A549 (cell line): ENCODE measurements at regions not wholly inside any gene's neighbourhood (a gene's known extent, or its start where the extent isn't known, plus 50 kb on each side); places are given as distances from the start of the nearest gene placed in this dataset.

Source experiments
- ATAC-seq, 2 experiments: fragments of 200-7000 bp in 1 of 2; fragments of >200 bp in 1 of 2; cut with Nextera tagmentation in 1 of 2; cut with Tn5 transposase in 1 of 2; 3 replicates each; pipeline versions ENCODE4 v1.8.0 to v1.9.1; 2018 to 2020; ENCODE audit warnings: mild to moderate bottlenecking in 1 of 2, moderate library complexity in 1 of 2
- CTCF ChIA-PET: fragments of 300-600 bp; sonication (Branson Sonifier 250); formaldehyde crosslinking; extraction: SDS; loops from one replicate; lab custom pipeline; 2021; ENCODE audit warnings: antibody characterized with exemption, inconsistent platforms; lab: Yijun Ruan, JAX
- POLR2A ChIA-PET: fragments of 350-600 bp; formaldehyde crosslinking; extraction: SDS; loops from one replicate; lab custom pipeline; 2021; ENCODE audit warnings: antibody characterized with exemption, inconsistent platforms; lab: Yijun Ruan, JAX
- DNase-seq, 2 experiments: peaks; one replicate each; pipeline versions ENCODE4 v3.0.0 to v3.0.0-alpha.2; 2011 to 2016; ENCODE audit warnings: low read depth in 1 of 2, low spot score in 1 of 2
- FAIRE-seq: peaks from 2 replicates; lab custom pipeline; 2011; peaks lifted over from hg19 to GRCh38; lab: Jason Lieb, UNC
- H3K27ac ChIP-seq, 2 experiments: fragments of >200 bp; sonication (Bioruptor Twin); formaldehyde crosslinking; 3 replicates each; pipeline ENCODE4 v1.5.1; 2016 to 2017
- H3K4me1 ChIP-seq: fragments of >200 bp; sonication (Bioruptor Twin); formaldehyde crosslinking; 3 replicates; pipeline ENCODE4 v1.6.1; 2016
- H3K4me2 ChIP-seq: fragments of >200 bp; sonication (Bioruptor Twin); formaldehyde crosslinking; 3 replicates; pipeline ENCODE4 v1.6.1; 2016
- H3K4me3 ChIP-seq: fragments of >200 bp; sonication (Bioruptor Twin); formaldehyde crosslinking; 3 replicates; pipeline ENCODE4 v1.5.1; 2016
- H3K9me3 ChIP-seq: fragments of >200 bp; sonication (Bioruptor Twin); formaldehyde crosslinking; 3 replicates; pipeline ENCODE4 v1.6.1; 2016
- ATOH8 ChIP-seq: fragments of 250-450 bp; sonication (Bioruptor Pico); IDR thresholded peaks from 2 replicates; pipeline ENCODE4 v1.5.0; 2020; ENCODE audit warnings: low read depth, mild to moderate bottlenecking, moderate library complexity
- CBX2 ChIP-seq: fragments of 200-600 bp; sonication (generic); IDR thresholded peaks from 2 replicates; pipeline ENCODE4 v1.6.1; 2016; ENCODE audit warnings: low read depth, mild to moderate bottlenecking, borderline replicate concordance
- CEBPB ChIP-seq, 2 experiments: fragments of >200 bp in 1 of 2; sonication (Bioruptor Twin) in 1 of 2; formaldehyde crosslinking in 1 of 2; IDR thresholded peaks; 2 replicates each; pipeline ENCODE4 v1.6.1; 2012 to 2016
- CHD2 ChIP-seq: fragments of 150-350 bp; IDR thresholded peaks from 2 replicates; pipeline ENCODE4 v1.6.1; 2014; ENCODE audit warnings: low read length; ENCODE audit not compliant: partially characterized antibody
- EHF ChIP-seq: fragments of 250-450 bp; sonication (Bioruptor Pico); IDR thresholded peaks from 2 replicates; pipeline ENCODE4 v1.5.0; 2020; ENCODE audit warnings: mild to moderate bottlenecking
- ELK1 ChIP-seq: fragments of 150-350 bp; IDR thresholded peaks from 2 replicates; pipeline ENCODE4 v1.6.1; 2014; ENCODE audit warnings: low read depth, mild to moderate bottlenecking, low read length
- EP300 ChIP-seq, 2 experiments: fragments of >200 bp; sonication (Bioruptor Twin); formaldehyde crosslinking; IDR thresholded peaks; 2 replicates in 1 of 2; 3 replicates in 1 of 2; pipeline ENCODE4 v1.6.1; 2016 to 2017
- ESRRA ChIP-seq: fragments of 150-350 bp; IDR thresholded peaks from 2 replicates; pipeline ENCODE4 v1.6.1; 2014; ENCODE audit warnings: mild to moderate bottlenecking, low read length, borderline replicate concordance
- HDAC2 ChIP-seq: fragments of 200-600 bp; sonication (generic); IDR thresholded peaks from 2 replicates; pipeline ENCODE4 v1.6.1; 2016
- HMGXB4 ChIP-seq: fragments of 250-450 bp; sonication (Bioruptor Pico); IDR thresholded peaks from 2 replicates; pipeline ENCODE4 v1.5.0; 2021; ENCODE audit warnings: mild to moderate bottlenecking, moderate library complexity, borderline replicate concordance
- JUNB ChIP-seq: fragments of >200 bp; sonication (Bioruptor Twin); formaldehyde crosslinking; IDR thresholded peaks from 2 replicates; pipeline ENCODE4 v1.6.1; 2016
- KDM5A ChIP-seq: fragments of 200-600 bp; sonication (generic); IDR thresholded peaks from 2 replicates; pipeline ENCODE4 v1.6.1; 2016; ENCODE audit warnings: antibody characterized with exemption, mild to moderate bottlenecking
- MAZ ChIP-seq: fragments of 150-350 bp; IDR thresholded peaks from 2 replicates; pipeline ENCODE4 v1.6.1; 2014; ENCODE audit warnings: antibody characterized with exemption, low read depth, low read length, borderline replicate concordance
- NFE2L2 ChIP-seq: fragments of 150-350 bp; conservative IDR thresholded peaks from 2 replicates; pipeline ENCODE4 v1.6.1; 2014; ENCODE audit warnings: low read length
- NR3C1 ChIP-seq: fragments of >200 bp; sonication (Bioruptor Twin); formaldehyde crosslinking; IDR thresholded peaks from 3 replicates; pipeline ENCODE4 v1.6.1; 2017
- POLR2AphosphoS2 ChIP-seq: conservative IDR thresholded peaks from 2 replicates; pipeline ENCODE4 v1.6.1; 2012; ENCODE audit warnings: low read length, improper control_type of control experiment, inconsistent platforms
- RAD21 ChIP-seq, 2 experiments: fragments of >200 bp in 1 of 2; sonication (Bioruptor Twin) in 1 of 2; formaldehyde crosslinking in 1 of 2; IDR thresholded peaks in 1 of 2; conservative IDR thresholded peaks in 1 of 2; 2 replicates in 1 of 2; 3 replicates in 1 of 2; pipeline ENCODE4 v1.6.1; 2012 to 2018; ENCODE audit warnings: inconsistent platforms in 1 of 2
- RARB ChIP-seq: fragments of 250-450 bp; sonication (Bioruptor Pico); IDR thresholded peaks from 2 replicates; pipeline ENCODE4 v1.8.0; 2021; ENCODE audit warnings: mild to moderate bottlenecking, moderate library complexity
- RCOR1 ChIP-seq: fragments of 150-350 bp; IDR thresholded peaks from 2 replicates; pipeline ENCODE4 v1.6.1; 2014; ENCODE audit warnings: antibody characterized with exemption, low read length, low read depth
- SMC3 ChIP-seq: fragments of >200 bp; sonication (Bioruptor Twin); formaldehyde crosslinking; IDR thresholded peaks from 3 replicates; pipeline ENCODE4 v1.6.1; 2018; ENCODE audit warnings: inconsistent platforms
- SREBF2 ChIP-seq: fragments of 450-650 bp; IDR thresholded peaks from 2 replicates; pipeline ENCODE4 v1.6.1; 2014; ENCODE audit warnings: mild to moderate bottlenecking, moderate library complexity
- USF2 ChIP-seq: fragments of 450-650 bp; IDR thresholded peaks from 2 replicates; pipeline ENCODE4 v1.6.1; 2014; ENCODE audit warnings: antibody characterized with exemption
- WGBS: methylation state at CpG from one replicate; pipeline ENCODE4 v1.1.6; 2017; ENCODE audit errors: missing lambda C conversion rate; 5-methylcytosine and 5-hydroxymethylcytosine counted together
- TF ChIP-seq, protein P1 (sequence below): fragments of >200 bp; sonication (Bioruptor Twin); formaldehyde crosslinking; IDR thresholded peaks from 2 replicates; pipeline ENCODE4 v1.6.1; 2016
- TF ChIP-seq, protein P2 (sequence below): IDR thresholded peaks from 2 replicates; pipeline ENCODE4 v1.6.1; 2012; ENCODE audit warnings: low read depth, borderline replicate concordance

GRCh38 chr7:91342346-91342745 lies 78.1 kb downstream of the FZD1 start:
- CTCF ChIA-PET: interaction anchor here (1.1 kb wide), 1 partner anchor 18 kb away, joined by 3 read pairs; no protein-coding TSS in a partner anchor
- no peak for TF ChIP-seq JUNB
- TF ChIP-seq ESRRA: no peak
- TF ChIP-seq SREBF2: no peak
- no peak for TF ChIP-seq RCOR1
- TF ChIP-seq, all 56 proteins: peak for 0
- POLR2A ChIA-PET: no interaction called here
- Histone ChIP-seq H3K9me3 (no peaks in the 10 kb centered on the region), H3K4me2 (no peak overlapping the region), H3K27ac (no peak overlapping the region), H3K4me1 (no peaks in the 10 kb centered on the region), H3K4me3 (no peak overlapping the region)
- WGBS: 35% methylated on average over 9 of the region's 9 CpGs
- ATAC-seq (no peak), FAIRE-seq (no peak), DNase-seq (no peak)

GRCh38 chr7:91343420-91343960 lies 79.3 kb downstream of the FZD1 start:
- ATAC-seq (no peak), DNase-seq (no peak), FAIRE-seq (no peak)
- ChIA-PET POLR2A (no interaction called here), CTCF (no interaction called here)
- Histone ChIP-seq H3K4me1 (no peaks in the 10 kb centered on the region), H3K4me2 (no peak overlapping the region), H3K27ac (no peak overlapping the region), H3K4me3 (no peak overlapping the region), H3K9me3 (no peaks in the 10 kb centered on the region)
- TF ChIP-seq CHD2 (no peak), NR3C1 (no peak), JUNB (no peak), ATOH8 (no peak), MAZ (no peak), CBX2 (no peak), RARB (CRISPR knock-in tag) (no peak), SMC3 (no peak), CEBPB (IDR thresholded peaks at IDR 0.05) (no peak)
- TF ChIP-seq, protein P1, sequence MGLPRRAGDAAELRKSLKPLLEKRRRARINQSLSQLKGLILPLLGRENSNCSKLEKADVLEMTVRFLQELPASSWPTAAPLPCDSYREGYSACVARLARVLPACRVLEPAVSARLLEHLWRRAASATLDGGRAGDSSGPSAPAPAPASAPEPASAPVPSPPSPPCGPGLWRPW: no peak
- TF ChIP-seq, protein P2, sequence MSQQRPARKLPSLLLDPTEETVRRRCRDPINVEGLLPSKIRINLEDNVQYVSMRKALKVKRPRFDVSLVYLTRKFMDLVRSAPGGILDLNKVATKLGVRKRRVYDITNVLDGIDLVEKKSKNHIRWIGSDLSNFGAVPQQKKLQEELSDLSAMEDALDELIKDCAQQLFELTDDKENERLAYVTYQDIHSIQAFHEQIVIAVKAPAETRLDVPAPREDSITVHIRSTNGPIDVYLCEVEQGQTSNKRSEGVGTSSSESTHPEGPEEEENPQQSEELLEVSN: no peak
- WGBS: 40% methylated on average over 4 of the region's 4 CpGs

DNA sequence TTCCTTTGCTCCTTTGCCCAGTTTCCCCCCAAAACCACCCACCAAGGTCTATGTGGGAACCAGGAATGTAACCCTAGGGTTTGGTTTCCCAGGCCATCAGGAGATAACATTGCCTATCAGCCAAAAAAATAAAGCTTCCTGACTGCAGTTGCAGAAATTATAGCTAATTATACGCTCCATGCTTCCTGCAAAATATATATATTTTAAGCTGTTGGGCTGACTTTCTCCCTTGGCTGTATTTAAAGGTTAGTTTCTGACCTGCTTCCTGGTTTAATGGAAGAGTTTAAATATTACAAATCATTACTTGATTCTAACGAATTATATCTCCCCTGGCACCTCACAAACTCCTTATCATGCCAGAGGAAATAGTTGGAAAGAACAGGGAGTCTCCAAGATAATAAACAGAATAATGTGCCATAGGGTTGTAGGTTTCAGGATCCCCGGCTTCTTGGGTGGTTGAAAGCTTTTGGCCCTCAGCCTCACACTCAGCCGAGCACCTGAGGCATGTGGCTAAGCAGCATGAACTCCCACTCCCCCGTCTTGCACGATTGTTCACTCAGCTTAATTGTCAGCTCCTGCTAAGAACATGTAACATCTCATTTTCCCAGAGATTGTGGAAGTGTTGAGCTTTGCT lies 79.9 kb downstream of the FZD1 start:
- no peaks in the 10 kb centered on the region for H3K4me1 ChIP-seq
- ATAC-seq: no peak

More for the DNA sequence above, 79.9 kb downstream of the FZD1 start:
- DNase-seq (no peak), FAIRE-seq (no peak)
- Histone ChIP-seq H3K4me3 (no peak overlapping the region), H3K27ac (no peak overlapping the region), H3K4me2 (no peak overlapping the region), H3K9me3 (no peaks in the 10 kb centered on the region)
- under 1% methylated on average over 6 of the region's 6 CpGs for WGBS
- POLR2A ChIA-PET: no interaction called here
- TF ChIP-seq USF2: no peak
- TF ChIP-seq EHF (CRISPR knock-in tag): no peak
- TF ChIP-seq EP300 (IDR thresholded peaks at IDR 0.05): no peak
- TF ChIP-seq HMGXB4 (CRISPR knock-in tag): no peak
- TF ChIP-seq ELK1: no peak
- no peak for TF ChIP-seq POLR2AphosphoS2
- TF ChIP-seq RAD21 (conservative IDR thresholded peaks at IDR 0.05 in 1 of 2, IDR thresholded peaks at IDR 0.05 in 1 of 2): no peak
- TF ChIP-seq HDAC2: no peak
- no peak for TF ChIP-seq RARB (CRISPR knock-in tag)
- TF ChIP-seq NR3C1: no peak
- TF ChIP-seq KDM5A: no peak
- TF ChIP-seq NFE2L2: no peak
- CTCF ChIA-PET: no interaction called here
